Prostate gland (tissue), 2 donors: ENCODE measurements at regions not wholly inside any gene's neighbourhood (a gene's known extent, or its start where the extent isn't known, plus 50 kb on each side); places are given as distances from the start of the nearest gene placed in this dataset.

ENCODE experiments used
- POLR2A ChIP-seq: fragments of 450-650 bp; IDR thresholded peaks from one replicate; pipeline ENCODE4 v1.6.1; 2016; ENCODE audit warnings: antibody characterized with exemption, mild to moderate bottlenecking
- POLR2AphosphoS5 ChIP-seq: sonication (generic); formaldehyde crosslinking; IDR thresholded peaks from one replicate; pipeline ENCODE4 v1.6.1; 2017; ENCODE audit warnings: antibody characterized with exemption
- TF ChIP-seq, protein P1 (sequence below), 4 experiments: fragments of 200-600 bp in 2 of 4; fragments of 450-650 bp in 2 of 4; sonication (generic) in 2 of 4; IDR thresholded peaks; 1 replicate in 3 of 4; 2 replicates in 1 of 4; pipeline ENCODE4 v1.5.1; 2016 to 2019; ENCODE audit warnings: antibody characterized with exemption in 4 of 4, mild to moderate bottlenecking in 2 of 4, moderate library complexity in 2 of 4

DNA sequence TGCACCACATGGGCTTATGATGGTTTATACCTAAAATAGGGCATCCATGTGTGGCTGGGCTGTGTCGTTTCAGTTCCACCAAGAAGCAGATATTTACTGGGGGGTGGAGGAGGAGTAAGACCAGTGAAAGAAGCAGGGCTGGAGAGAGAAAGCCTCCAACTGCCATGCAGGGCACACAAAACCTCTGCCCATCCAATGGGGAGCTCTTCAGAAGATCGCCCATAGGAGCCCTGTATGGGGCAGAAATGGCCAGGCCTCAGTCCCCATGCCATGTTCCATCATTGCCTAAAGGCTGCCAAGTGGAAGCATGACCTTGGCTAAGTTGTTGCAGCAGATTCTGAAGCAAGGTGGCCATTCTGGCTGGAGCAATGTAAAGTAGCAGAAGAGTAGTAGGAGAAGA lies 277.0 kb downstream of the MEX3B start:
- no peak for TF ChIP-seq POLR2A
- no peak for TF ChIP-seq POLR2AphosphoS5
- TF ChIP-seq, protein P1, sequence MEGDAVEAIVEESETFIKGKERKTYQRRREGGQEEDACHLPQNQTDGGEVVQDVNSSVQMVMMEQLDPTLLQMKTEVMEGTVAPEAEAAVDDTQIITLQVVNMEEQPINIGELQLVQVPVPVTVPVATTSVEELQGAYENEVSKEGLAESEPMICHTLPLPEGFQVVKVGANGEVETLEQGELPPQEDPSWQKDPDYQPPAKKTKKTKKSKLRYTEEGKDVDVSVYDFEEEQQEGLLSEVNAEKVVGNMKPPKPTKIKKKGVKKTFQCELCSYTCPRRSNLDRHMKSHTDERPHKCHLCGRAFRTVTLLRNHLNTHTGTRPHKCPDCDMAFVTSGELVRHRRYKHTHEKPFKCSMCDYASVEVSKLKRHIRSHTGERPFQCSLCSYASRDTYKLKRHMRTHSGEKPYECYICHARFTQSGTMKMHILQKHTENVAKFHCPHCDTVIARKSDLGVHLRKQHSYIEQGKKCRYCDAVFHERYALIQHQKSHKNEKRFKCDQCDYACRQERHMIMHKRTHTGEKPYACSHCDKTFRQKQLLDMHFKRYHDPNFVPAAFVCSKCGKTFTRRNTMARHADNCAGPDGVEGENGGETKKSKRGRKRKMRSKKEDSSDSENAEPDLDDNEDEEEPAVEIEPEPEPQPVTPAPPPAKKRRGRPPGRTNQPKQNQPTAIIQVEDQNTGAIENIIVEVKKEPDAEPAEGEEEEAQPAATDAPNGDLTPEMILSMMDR (IDR thresholded peaks at IDR 0.05): no peak
